CD4-positive, alpha-beta T cell treated with Interferon gamma for 1 hour (primary cell): ENCODE measurements at regions not wholly inside any gene's neighbourhood (a gene's known extent, or its start where the extent isn't known, plus 50 kb on each side); places are given as distances from the start of the nearest gene placed in this dataset.
"Not testable (repeated sequence)": the region's sequence is repeated elsewhere in the genome, so short reads cannot be mapped to it uniquely, and the experiment has no call there.

ENCODE experiments used
- DNase-seq: peaks from one replicate; pipeline ENCODE4 v3.0.0-alpha.2; 2020

- no peak for DNase-seq
Observed at GRCh38 chr6:156599366-156599765, 177.8 kb upstream of the ARID1B start.

DNA sequence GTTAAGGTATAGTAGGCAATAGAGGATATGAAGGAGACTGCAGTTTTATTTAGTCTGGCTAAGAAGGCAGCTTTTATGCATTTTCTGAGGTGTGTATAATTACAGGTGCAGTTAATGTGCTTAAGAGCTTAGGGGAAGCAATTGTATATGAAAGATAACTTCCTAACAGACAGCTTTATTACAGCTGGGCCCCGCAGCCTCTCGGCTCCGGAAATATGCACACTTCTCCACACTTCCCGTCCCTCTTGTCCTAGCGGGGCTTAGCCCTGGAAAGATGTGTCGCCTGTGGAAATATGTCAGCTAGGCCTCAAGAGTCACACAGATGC lies 178.4 kb upstream of the ARID1B start:
- DNase-seq: no peak

DNA sequence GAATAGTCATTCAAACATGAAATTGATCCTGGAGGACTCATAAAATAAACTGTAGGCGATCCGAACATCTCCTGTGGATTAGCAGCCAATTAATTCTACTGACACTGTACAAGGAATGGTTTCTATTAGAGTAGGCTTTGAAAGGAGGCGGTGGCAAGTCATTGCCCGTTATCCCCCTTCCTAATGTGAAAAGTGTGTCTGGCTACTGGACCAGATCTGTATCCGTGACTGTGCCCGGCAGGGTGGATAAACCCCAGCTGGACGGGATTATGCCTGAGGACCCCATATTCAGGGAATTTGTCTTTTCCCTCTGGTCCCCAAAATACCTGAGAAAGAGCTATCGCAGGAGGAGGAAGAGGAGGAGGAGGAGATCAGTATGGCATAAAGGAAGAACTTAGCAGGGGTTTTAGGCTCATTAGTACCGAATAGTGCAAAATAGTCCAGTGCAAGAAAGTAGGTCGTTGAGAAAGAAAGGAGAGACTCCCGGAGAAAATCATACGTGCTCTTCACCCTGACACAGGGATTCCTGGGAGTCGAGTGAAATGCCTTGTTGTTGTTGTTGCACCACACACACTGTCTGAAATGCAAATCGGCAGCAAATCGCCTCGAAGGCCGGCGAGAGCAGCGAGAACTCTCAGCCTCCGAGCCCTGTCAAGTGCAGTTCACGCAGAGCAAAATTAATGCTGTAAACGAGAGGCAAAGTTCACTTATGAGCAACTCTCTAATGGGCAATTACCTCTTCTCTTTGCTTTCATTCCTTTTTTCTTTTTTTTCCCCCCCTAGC lies 178.9 kb upstream of the ARID1B start:
- no peak for DNase-seq

- no peak for DNase-seq
Observed at GRCh38 chr6:156597095-156597494, 180.1 kb upstream of the ARID1B start.

GRCh38 chr6:156595476-156595875 lies 181.7 kb upstream of the ARID1B start:
- DNase-seq: no peak

- DNase-seq: no peak
Observed at GRCh38 chr6:156593893-156594292, 183.3 kb upstream of the ARID1B start.

- no peak for DNase-seq
Observed at GRCh38 chr6:156593127-156593526, 184.1 kb upstream of the ARID1B start.

DNA sequence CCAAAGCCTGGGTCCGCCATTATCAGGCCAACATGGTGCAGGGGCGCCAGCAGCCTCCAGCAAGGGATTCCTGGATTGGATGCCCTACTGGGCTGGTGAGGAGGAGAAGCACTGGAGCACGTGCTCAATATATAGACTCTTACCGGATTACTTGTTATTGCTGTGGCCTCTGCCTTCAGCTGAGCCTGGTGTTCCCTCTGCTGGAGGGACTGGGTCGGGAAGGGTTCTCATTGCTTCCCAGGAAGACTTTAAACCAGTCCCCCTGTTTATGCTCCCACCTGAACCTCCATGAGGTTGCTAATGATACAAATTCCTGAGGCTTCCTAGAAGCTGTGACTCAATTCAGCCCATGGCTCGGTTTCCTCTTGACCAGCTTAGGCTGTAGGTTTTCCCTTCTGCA lies 186.7 kb upstream of the ARID1B start:
- no peak for DNase-seq

- DNase-seq: no peak
Observed at GRCh38 chr6:156589281-156589680, 187.9 kb upstream of the ARID1B start.

DNA sequence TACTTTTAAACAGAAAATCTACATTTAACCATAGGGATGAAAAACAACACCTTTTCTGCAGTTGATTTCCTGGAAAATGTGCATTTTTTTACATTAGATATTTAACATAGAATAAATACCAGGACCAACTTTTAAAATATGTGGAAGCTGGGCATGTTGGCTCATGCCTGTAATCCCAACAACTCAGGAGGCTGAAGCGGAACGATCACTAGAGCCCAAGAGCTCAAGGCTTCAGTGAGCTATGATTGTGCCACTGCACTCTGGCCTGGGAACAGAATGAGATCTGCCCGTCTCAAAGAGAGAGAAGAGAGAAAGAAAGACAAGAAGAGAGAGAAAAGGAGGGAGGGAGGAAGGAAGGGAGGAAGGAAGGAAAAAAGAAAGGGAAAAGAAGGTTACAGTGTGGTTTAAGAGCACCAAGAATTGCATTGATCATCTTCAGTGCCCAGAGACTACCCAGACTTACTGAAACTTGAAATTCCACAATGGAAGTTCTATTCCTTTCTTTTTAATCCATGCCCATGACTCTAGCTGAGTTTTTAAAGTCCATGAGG lies 189.4 kb upstream of the ARID1B start:
- DNase-seq: no peak

- DNase-seq: no peak
Observed at GRCh38 chr6:156587071-156587470, 190.1 kb upstream of the ARID1B start.

GRCh38 chr6:156585859-156586258 lies 191.3 kb upstream of the ARID1B start:
- no peak for DNase-seq

GRCh38 chr6:156584121-156584520 lies 193.1 kb upstream of the ARID1B start:
- DNase-seq: not testable (repeated sequence)

DNA sequence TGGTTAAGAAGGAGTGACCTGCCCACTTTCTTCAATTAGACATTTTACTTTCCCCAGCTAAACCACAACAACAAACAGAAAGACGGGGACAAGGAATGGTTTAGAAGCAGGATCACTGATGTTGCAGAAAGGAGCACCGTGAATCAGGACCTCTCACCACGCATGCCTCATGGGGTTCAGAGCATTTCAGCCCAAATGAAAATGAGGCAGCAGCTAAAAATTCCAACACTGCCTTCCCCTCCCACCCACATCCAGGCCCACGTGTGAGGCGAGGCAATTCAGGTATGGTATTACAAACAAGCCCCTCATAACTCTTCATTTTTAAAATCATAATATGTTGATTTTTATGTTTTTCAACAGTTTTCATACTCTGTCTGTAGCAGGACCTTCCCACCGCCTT lies 194.1 kb upstream of the ARID1B start:
- no peak for DNase-seq

- no peak for DNase-seq
Observed at GRCh38 chr6:156582509-156582992, 194.6 kb upstream of the ARID1B start.

DNA sequence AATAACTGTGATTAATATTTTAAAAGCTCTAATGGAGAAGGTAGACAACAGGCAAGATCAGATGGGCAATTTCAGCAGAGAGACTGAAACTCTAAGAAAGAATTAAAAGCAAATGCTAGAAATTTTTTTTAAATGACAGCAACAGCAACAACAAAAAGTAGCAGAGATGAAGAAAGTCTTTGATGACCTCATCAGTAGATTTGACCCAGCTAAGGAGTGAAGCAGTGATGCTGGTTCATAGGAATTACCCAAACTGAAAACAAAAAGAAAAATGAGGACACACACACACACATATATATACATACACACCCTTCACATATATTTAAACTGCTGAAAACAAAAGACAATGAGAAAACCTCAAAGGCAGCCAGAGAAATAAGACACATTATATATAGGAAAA lies 197.6 kb upstream of the ARID1B start:
- DNase-seq: no peak

GRCh38 chr6:156577749-156578148 lies 199.4 kb upstream of the ARID1B start:
- DNase-seq: no peak

DNA sequence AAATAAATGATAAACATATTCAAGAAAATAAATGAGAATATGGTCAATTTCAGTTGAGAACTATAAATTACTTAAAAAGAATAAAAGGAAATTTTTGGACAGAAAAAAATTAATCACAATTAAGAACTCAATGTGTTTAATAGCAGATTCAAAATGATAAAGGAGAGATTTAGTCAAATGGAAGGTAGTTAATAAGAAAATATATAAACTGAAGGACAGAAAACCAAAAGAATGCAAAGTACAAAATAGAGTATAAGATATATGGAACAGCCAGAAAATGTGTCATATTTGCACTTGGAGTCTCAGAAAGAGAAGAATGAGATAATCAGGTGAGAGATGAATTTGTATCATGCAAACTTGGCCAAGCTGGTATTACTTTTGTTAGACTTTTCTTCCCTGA lies 201.8 kb upstream of the ARID1B start:
- DNase-seq: no peak

GRCh38 chr6:156564807-156565149 lies 212.4 kb upstream of the ARID1B start:
- DNase-seq: no peak

DNA sequence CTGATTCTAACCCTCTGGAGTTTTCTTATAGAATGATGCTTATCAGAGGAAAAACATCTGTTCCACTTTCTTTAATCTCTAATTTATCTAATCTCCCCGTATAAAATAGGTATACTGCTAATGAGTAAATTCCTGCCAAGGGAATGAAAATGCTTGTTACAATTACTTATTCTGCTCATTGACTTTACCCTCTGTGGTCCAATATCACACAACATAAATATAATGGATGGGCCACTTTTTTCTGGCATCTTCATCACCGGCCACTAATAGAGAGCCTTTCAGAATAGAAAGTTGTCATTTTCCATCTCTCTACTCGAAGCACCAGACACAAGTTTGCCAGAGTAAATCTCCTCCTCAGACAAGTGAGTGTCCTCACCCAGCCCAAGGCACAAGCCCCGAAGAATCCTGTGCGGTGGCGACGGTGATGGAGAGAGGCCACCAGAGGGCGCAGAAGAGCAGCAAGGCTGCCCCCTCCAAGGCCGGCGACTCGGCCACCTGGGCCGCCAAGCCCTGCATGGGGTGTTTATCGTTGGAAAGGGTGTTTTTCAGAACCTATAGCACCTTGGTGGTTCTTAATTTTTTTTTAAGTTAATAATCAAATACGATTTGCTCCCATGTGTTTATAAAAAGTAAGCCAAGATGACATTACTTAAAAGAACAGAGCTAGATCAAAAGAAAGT lies 212.9 kb upstream of the ARID1B start:
- DNase-seq: peak; percentile 66

- no peak for DNase-seq
Observed at GRCh38 chr6:156563714-156564113, 213.5 kb upstream of the ARID1B start.

DNA sequence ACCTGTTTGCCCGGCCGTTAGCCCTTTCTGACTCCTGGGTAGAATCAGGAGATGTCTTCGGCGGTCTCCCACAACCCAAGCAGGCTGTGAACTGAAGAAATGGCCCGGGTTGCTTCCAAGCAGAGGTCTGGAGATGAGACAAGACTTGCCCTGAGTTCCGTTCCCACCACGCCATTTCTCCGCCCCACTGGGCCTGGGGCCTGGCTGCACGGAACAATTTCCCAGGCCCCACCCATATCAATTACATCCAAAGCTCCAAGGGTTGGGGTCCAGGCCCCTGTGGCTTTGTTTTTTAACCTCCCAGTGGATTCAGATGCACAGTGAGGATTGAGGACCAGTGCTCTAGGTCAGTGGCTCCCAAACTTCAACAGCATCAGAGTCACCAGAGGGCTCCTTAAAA lies 214.5 kb upstream of the ARID1B start:
- no peak for DNase-seq

DNA sequence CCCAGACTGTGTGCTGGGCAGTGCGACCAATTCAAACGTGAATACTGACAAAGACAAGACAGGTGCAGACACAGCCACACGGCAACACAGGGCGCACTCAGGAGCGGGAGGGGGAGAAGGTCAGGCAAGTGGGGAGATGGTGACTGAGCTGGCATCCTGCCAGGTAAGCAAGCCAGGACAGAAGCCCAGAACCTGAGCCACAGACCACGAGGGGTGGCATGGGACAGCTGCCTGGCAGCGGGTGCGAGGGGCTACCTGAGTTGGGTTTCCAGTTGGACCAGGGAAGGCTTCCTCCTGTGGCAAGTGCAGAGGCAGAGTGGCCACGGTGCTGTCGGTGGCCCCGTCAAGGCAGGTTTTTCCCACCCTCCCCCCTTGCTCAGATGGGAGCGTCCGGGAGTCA lies 215.2 kb upstream of the ARID1B start:
- DNase-seq: no peak

DNA sequence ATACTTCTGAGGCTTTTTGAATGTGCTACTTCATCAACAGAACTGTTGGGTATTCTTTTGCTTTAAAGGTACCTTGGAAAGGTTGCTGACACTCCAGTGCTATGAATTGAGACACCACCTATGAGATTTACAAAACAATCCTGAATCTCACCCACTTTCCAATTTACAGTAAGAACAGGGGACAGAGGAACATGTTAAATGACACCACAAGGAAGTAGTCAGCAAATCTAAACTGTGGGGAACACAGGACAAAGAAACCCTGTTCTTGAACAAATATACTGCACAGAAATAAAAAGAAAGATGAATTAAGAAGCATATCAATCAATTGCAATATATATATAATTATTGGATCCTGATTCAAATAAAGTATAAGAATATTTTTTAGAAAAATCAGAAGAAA lies 216.7 kb upstream of the ARID1B start:
- no peak for DNase-seq
